Urinary bladder (tissue), 3 donors: ENCODE measurements at regions not wholly inside any gene's neighbourhood (a gene's known extent, or its start where the extent isn't known, plus 50 kb on each side); places are given as distances from the start of the nearest gene placed in this dataset.
"Not testable (repeated sequence)": the region's sequence is repeated elsewhere in the genome, so short reads cannot be mapped to it uniquely, and the experiment has no call there.

ENCODE experiments used
- DNase-seq: peaks from one replicate; pipeline ENCODE4 v3.0.0-alpha.2; 2015; ENCODE audit errors: extremely low spot score
- H3K27ac ChIP-seq: one replicate; pipeline ENCODE4 v1.5.1; 2013; ENCODE audit warnings: low read depth, mild to moderate bottlenecking, moderate library complexity
- H3K36me3 ChIP-seq: one replicate; pipeline ENCODE4 v1.6.1; 2013; ENCODE audit warnings: mild to moderate bottlenecking, moderate library complexity; ENCODE audit not compliant: insufficient read depth
- H3K4me1 ChIP-seq: one replicate; pipeline ENCODE4 v1.6.1; 2013; ENCODE audit warnings: mild to moderate bottlenecking, moderate library complexity; ENCODE audit not compliant: insufficient read depth
- H3K4me3 ChIP-seq: one replicate; pipeline ENCODE4 v1.5.1; 2013; ENCODE audit warnings: low read depth, low read length
- whole genome bisulfite sequencing: extraction: QIAGEN DNeasy Blood & Tissue Kit; methylation state at CpG from one replicate; pipeline ENCODE4 v1.1.7; 2013; 5-methylcytosine and 5-hydroxymethylcytosine counted together
- donor health status: healthy with polysubstance abuse.
- donor health status: healthy.

- no peak for DNase-seq
- Histone ChIP-seq H3K4me3 (no peak overlapping the region), H3K4me1 (no peaks in the 10 kb centered on the region), H3K36me3 (no peaks in the 10 kb centered on the region), H3K27ac (no peak overlapping the region)
- 79% methylated on average over 1 of the region's 1 CpG for WGBS
Observed at GRCh38 chr7:119623427-119623826, 649.5 kb upstream of the KCND2 start.

- H3K27ac ChIP-seq: no peak overlapping the region
- WGBS: 70% methylated on average over 2 of the region's 2 CpGs
- no peak overlapping the region for H3K4me3 ChIP-seq
- H3K4me1 ChIP-seq: no peaks in the 10 kb centered on the region
- DNase-seq: no peak
- no peaks in the 10 kb centered on the region for H3K36me3 ChIP-seq
Observed at GRCh38 chr7:119630406-119630969, 642.5 kb upstream of the KCND2 start.

GRCh38 chr7:119633812-119634211 is 639.2 kb upstream of the KCND2 start:
- 96% methylated on average over 2 of the region's 2 CpGs for WGBS

GRCh38 chr7:119640326-119640725 is 632.6 kb upstream of the KCND2 start:
- DNase-seq: no peak
- Histone ChIP-seq H3K4me1 (no peaks in the 10 kb centered on the region), H3K27ac (no peak overlapping the region), H3K4me3 (no peak overlapping the region), H3K36me3 (no peaks in the 10 kb centered on the region)
- WGBS: 72% methylated on average over 4 of the region's 4 CpGs

More at GRCh38 chr7:119633812-119634211, 639.2 kb upstream of the KCND2 start:
- not testable (repeated sequence) for DNase-seq, H3K4me3 ChIP-seq, H3K36me3 ChIP-seq, H3K27ac ChIP-seq, H3K4me1 ChIP-seq

GRCh38 chr7:119640861-119641260 is 632.1 kb upstream of the KCND2 start:
- Histone ChIP-seq H3K27ac (no peak overlapping the region), H3K4me1 (no peaks in the 10 kb centered on the region), H3K4me3 (no peak overlapping the region), H3K36me3 (no peaks in the 10 kb centered on the region)
- WGBS: 80% methylated on average over 4 of the region's 4 CpGs
- no peak for DNase-seq

- no peak overlapping the region for H3K27ac ChIP-seq
- H3K36me3 ChIP-seq: no peaks in the 10 kb centered on the region
- DNase-seq: no peak
- H3K4me3 ChIP-seq: no peak overlapping the region
- no peaks in the 10 kb centered on the region for H3K4me1 ChIP-seq
- 72% methylated on average over 6 of the region's 6 CpGs for WGBS
Observed at GRCh38 chr7:119643558-119643957, 629.4 kb upstream of the KCND2 start.

GRCh38 chr7:119647286-119647685 is 625.7 kb upstream of the KCND2 start:
- Histone ChIP-seq H3K4me3 (no peak overlapping the region), H3K27ac (no peak overlapping the region), H3K4me1 (no peaks in the 10 kb centered on the region), H3K36me3 (no peaks in the 10 kb centered on the region)
- WGBS: 63% methylated on average over 1 of the region's 1 CpG
- DNase-seq: no peak

- WGBS: 73% methylated on average over 3 of the region's 3 CpGs
- H3K4me3 ChIP-seq, DNase-seq, H3K27ac ChIP-seq, H3K4me1 ChIP-seq, H3K36me3 ChIP-seq: not testable (repeated sequence)
Observed at GRCh38 chr7:119648752-119649151, 624.2 kb upstream of the KCND2 start.

GRCh38 chr7:119660080-119660479 is 612.9 kb upstream of the KCND2 start:
- WGBS: 32% methylated on average over 2 of the region's 2 CpGs
- H3K27ac ChIP-seq: no peak overlapping the region
- no peaks in the 10 kb centered on the region for H3K36me3 ChIP-seq
- no peak overlapping the region for H3K4me3 ChIP-seq
- H3K4me1 ChIP-seq: no peaks in the 10 kb centered on the region
- no peak for DNase-seq

- no peak overlapping the region for H3K27ac ChIP-seq
- H3K4me3 ChIP-seq: no peak overlapping the region
- 51% methylated on average over 1 of the region's 1 CpG for WGBS
- no peak for DNase-seq
- H3K36me3 ChIP-seq: no peaks in the 10 kb centered on the region
- no peaks in the 10 kb centered on the region for H3K4me1 ChIP-seq
Observed at GRCh38 chr7:119664601-119665000, 608.4 kb upstream of the KCND2 start.

GRCh38 chr7:119665796-119666195 is 607.2 kb upstream of the KCND2 start:
- no peak overlapping the region for H3K4me3 ChIP-seq
- H3K36me3 ChIP-seq: no peaks in the 10 kb centered on the region
- no peak overlapping the region for H3K27ac ChIP-seq
- no peaks in the 10 kb centered on the region for H3K4me1 ChIP-seq
- no peak for DNase-seq

GRCh38 chr7:119681336-119681735 is 591.6 kb upstream of the KCND2 start:
- Histone ChIP-seq H3K4me1 (no peaks in the 10 kb centered on the region), H3K4me3 (no peak overlapping the region), H3K36me3 (no peaks in the 10 kb centered on the region), H3K27ac (no peak overlapping the region)
- no peak for DNase-seq
- WGBS: 71% methylated on average over 2 of the region's 2 CpGs

GRCh38 chr7:119684763-119685162 is 588.2 kb upstream of the KCND2 start:
- Histone ChIP-seq H3K27ac (no peak overlapping the region), H3K36me3 (no peaks in the 10 kb centered on the region), H3K4me1 (no peaks in the 10 kb centered on the region), H3K4me3 (no peak overlapping the region)
- no peak for DNase-seq

- no peak for DNase-seq
- WGBS: 80% methylated on average over 2 of the region's 2 CpGs
- H3K4me1 ChIP-seq: no peaks in the 10 kb centered on the region
- H3K36me3 ChIP-seq: no peaks in the 10 kb centered on the region
- H3K27ac ChIP-seq: no peak overlapping the region
- no peak overlapping the region for H3K4me3 ChIP-seq
Observed at GRCh38 chr7:119685906-119686305, 587.1 kb upstream of the KCND2 start.

- Histone ChIP-seq H3K36me3 (no peaks in the 10 kb centered on the region), H3K4me1 (no peaks in the 10 kb centered on the region), H3K4me3 (no peak overlapping the region), H3K27ac (no peak overlapping the region)
- WGBS: 71% methylated on average over 2 of the region's 2 CpGs
- no peak for DNase-seq
Observed at GRCh38 chr7:119688831-119689230, 584.1 kb upstream of the KCND2 start.
